Stimulated activated CD8-positive, alpha-beta memory T cell treated with anti-CD3 and anti-CD28 coated beads, Interleukin-4, amount 100 ng/mL, for 24 hours (primary cell): ENCODE measurements at regions not wholly inside any gene's neighbourhood (a gene's known extent, or its start where the extent isn't known, plus 50 kb on each side); places are given as distances from the start of the nearest gene placed in this dataset.
"Not testable (repeated sequence)": the region's sequence is repeated elsewhere in the genome, so short reads cannot be mapped to it uniquely, and the experiment has no call there.

ENCODE experiments used
- DNase-seq: peaks from one replicate; pipeline ENCODE4 v3.0.0-alpha.2; 2020; ENCODE audit warnings: low read depth

DNA sequence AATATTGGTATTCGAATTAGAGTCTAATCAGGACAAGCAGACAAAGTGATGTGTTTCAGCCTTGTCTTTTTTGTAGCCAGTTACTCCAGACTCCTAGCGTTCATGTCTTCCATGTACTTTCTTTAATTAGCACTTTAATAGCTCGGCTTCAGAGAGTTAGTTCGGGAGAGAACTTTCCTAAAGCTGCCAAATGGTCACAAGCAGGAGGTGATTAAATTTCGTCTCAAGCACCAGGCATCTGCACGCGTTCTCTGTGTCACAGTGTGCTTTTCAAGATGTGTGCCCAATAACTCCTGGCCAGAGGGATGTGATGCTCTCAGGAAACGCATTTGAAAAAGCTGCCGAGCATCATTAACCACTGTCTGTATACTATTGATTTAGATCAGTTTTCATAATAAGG, 790.8 kb downstream of the SOCS6 start:
- no peak for DNase-seq

DNA sequence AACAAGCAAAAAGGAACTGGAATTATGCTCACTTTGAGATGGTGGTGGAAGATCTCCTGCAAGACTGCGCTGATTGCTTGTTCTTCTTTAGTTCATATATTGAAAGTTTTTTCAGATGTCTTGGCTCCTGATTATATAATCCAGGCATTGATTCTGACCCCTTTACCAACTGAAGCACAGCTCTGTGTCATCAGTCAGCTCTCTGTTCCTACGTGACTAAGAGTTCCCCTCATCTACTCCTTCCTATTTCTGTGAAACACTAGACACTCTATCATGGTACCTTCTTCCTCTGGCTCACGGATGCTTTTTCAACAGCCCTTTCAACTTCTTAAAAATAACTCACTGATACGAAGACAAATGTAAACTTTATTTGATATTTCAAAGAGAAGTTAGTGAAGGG, 788.6 kb downstream of the SOCS6 start:
- no peak for DNase-seq

DNA sequence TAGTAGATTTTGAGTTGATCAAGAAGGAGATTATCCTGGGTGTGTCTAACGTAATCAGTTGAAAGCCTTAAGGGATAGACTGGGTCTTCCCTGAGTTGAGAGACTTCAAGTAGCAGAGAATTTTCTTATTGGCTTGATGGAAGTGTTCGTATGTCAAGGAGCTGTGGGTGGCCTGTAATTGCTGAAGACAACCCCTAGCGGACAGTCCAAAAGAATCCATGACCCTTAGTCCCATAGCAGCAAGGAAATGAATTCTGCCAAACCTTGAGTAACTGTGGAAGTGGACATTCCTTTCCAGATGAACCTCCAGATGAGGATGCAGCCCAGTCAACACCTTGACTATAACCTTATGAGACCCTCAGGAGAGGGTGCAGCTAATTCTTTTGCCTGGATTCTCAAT, 786.3 kb downstream of the SOCS6 start:
- DNase-seq = no peak

DNA sequence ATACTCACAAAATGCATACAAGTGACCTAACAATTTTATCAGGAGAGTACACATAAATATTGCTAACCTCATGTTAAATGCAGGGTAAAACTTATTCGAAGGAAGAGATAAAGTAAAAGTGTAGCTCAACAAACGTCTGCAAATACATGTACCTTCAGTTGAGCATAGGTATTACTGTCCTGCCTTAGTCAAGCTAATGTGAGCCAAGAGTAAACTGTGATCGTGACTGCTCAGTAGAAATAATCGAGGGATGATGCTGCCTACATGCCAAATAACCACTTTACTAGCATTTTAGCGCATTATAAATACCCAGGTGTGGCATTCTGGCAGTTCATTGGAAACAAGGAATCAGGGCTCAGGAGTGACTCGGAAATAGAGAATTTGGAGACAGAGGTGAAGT, 779.5 kb downstream of the SOCS6 start:
- DNase-seq = no peak

DNA sequence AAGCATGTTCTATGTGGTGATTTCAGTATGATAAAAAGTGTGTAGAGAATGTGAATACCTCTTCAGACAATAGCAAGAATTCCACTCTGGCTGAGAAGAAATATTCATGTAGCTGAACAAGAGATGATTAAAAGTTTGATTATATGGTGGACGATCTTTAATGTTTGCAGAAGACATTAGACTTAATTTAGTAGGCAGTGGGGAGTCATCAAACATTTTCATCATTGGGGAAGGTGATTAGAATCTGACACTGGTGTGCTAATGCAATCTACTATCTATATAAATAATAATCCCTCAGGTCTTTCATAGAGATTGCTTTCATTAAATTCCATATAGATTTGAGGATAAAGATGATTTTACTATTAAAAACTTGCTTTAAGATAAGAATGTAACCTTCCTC, 761.0 kb downstream of the SOCS6 start:
- no peak for DNase-seq

DNA sequence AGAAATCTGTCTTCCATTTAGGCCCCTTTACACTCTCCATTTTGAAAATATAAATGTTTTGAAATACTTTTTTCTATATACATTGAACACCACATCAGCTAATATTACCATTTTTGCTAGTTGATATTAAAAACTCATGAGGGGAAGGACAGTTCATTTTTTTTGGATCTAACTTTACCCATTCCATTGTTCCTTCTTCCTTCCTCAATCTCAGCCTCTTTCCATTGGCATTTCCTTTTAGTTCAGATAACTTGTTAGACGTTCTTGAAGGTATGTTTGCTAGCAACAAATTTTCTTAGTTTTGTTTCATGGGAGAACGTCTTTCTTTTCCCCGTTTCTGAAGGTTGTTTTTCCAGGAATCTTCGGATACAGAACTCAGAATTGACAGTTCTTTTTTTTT, 759.0 kb downstream of the SOCS6 start:
- no peak for DNase-seq

DNA sequence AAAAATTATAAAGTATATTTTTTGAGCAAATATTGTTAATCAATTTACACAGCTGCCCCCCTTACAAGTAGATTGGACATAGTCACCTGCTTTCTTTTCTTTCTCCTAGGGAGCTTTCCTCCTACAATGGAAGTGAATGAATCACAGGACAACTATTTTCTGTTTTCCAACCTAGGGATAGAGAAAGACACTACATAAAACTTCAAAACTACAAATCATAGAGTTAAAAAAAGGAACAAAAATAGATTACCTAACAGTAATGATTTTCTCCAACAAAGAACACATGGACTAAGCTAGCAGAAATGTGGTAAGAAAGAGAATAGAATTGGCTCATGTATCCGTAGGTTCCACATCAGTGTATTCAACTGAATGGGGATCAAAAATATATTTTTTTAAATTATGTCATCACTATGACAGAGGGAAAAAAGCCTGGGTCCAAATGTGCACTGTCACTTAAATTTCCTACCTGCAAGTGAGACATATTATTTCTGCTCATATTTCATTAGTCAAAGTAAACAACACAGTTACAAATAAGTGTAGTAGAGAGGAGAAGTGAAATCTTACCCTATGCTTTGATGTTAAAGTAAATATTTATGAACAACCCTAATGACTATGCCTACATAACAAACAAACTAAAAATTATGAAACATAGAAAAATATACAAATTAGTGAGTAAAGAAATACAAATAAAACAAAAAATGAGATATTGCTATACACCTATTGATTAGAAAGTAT, 756.7 kb downstream of the SOCS6 start:
- no peak for DNase-seq

DNA sequence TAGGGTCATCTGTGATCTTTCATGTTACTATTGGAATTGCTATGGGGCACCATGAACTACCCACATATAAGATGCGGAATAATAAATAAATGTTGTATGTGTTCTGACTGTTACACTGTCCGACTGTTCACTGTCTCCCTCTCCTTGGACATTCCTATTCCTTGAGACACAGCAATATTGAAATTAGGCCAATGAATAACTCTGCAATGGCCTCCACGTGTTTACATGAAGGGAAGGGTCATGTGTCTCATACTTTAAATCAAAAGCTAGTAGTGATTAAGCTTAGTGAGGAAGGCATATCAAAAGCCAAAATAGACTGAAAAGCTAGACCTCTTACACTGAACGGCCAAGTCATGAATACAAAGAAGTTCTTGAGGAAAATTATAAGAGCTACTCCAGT, 751.3 kb downstream of the SOCS6 start:
- no peak for DNase-seq

DNA sequence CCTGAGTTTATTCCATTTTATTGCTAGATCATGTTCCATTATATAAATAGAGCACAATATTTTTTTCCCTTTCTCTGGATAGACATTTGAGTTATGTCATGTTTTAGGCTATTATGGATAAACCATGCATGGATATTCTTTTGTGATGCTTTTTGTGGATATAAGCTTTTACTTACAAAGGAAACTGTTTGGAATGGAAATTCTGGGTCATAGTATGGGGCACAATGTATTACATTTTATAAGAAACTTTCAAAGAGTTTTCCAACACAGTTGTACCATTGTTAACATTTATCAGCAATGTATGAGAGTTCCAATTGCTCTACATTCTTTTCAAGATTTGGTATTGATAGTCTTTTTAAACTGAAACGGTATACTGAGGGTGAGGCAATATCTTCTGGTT, 749.4 kb downstream of the SOCS6 start:
- no peak for DNase-seq

DNA sequence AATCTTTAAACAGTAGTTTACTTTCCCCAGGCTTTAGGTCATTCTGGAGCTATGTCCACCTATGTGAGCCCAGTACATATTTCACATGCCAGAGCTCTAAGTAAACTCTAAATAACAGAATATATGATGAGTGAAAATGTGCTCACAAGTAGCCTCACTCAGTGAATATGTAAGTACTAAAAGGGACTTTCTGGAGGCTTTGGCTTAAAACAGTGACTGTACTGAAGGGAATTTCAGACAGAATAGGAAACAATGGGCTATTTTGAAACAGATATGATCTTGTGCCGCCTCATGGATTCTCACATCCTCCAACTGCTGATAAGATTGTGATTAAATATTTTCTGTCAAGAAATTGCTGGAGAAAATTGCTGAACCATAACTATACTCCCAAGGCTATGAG, 747.9 kb downstream of the SOCS6 start:
- no peak for DNase-seq

DNA sequence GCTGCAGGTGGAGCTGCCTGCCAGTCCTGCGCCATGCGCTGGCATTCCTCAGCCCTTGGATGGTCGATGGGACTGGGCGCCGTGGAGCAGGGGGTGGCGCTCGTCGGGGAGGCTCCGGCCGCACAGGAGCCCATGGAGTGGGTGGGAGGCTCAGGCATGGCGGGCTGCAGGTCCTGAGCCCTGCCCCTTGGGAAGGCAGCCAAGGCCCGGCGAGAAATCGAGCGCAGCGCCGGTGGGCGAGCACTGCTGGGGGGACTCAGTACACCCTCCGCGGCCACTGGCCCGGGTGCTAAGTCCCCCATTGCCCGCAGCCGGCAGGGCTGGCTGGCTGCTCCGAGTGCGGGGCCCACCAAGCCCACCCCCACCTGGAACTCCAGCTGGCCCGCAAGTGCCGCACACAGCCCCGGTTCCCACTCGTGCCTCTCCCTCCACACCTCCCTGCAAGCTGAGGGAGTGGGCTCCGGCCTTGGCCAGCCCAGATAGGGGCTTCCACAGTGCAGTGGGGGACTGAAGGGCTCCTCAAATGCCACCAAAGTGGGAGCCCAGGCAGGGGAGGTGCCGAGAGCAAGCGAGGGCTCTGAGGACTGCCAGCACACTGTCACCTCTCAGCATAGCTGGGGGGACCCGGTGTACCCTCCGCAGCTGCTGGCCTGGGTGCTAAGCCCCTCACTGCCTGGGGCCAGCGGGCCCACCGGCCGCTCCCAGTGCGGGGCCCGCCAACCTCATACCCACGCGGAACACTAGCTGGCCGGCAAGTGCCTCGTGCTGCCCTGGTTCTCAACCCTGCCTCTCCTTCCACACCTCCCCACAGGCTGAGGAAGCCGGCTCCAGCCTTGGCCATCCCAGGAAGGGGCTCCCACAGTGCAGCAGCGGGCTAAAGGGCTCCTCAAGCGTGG, 742.7 kb downstream of the SOCS6 start:
- not testable (repeated sequence) for DNase-seq

DNA sequence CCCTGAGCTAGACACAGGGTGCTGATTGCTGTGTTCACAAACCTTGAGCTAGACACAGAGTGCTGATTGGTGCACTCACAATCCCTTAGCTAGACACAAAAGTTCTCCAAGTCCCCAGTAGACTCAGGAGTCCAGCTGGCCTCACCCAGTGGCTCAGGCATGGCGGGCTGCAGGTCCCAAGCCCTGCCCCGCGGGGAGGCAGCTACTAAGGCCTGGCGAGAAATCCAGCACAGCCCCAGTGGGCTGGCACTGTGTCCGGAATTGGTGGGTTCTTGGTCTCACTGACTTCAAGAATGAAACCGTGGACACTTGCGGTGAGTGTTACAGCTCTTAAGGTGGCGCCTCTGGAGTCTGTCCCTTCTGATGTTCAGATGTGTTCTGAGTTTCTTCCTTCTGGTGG, 741.2 kb downstream of the SOCS6 start:
- not testable (repeated sequence) for DNase-seq

DNA sequence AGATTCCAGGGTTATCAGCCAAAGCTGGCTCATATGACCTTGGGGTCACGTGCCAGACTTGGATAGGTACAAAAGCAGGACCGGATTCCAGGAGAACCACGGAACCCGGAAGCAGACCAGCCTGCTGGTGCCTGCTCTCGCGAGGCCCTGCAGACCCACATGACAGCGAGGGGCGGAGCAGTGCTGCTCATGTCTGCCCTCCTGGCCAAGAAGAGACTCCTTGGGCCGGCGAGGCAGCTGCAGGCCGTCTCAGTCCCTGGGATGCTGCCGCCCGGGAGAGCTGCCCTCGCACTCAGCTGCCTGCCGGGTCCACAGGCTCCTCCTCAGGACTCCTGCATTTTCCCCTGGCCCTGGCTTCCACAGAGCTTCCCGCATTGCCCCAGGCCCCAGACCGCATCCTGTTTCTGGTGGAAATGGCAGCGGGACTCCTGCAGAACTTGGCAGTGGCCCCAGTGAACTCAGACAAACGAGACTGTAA, 739.5 kb downstream of the SOCS6 start:
- DNase-seq = no peak

DNA sequence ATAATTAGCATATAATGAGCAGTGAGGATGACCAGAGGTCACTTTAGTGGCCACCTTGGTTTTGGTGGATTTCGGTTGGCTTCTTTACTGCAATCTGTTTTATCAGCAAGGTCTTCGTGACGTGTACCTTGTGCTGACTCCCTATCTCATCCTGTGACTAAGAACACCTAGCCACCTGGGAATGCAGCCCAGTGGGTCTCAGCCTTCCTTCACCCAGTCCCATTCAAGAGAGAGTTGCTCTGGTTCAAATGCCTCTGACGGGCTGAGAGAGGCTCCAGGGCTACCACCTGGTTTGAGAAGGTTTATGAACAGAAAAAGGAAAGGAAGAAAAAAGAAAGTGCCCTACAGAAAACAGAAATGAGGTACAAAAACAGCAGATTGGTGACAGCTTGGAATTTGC, 738.7 kb downstream of the SOCS6 start:
- DNase-seq = no peak

DNA sequence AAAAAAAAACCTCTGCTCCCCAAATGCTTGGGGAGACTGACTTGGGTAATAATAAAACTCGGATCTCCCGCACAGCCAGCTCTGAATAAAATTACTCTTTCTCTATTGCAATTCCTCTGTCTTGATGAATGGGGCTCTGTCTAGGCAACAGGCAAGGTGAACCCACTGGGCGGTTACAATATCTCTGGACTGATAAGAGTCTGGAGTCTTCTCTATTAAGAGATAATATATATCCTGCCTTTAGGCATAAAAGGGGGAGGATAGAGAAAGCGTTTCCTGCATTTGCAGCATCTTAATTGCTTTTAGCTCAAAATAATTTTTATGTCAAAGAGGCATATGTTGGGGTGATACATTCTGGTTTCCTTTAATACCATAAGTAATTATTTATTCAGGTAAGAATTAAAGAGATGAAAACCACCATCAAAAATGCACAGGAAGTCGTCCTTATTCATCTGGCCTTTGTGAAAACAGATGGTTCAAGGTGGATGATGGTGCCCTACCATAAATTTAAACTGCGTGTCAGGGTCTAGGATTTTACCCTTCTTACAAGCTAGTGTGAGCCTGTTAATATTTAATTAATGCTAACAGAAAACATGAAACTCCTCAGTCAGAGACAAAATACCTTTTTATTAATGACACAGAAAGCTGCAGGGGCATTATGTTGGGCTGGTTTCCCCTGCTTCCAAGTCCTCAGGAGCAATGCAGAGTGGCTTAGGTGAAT, 736.8 kb downstream of the SOCS6 start:
- DNase-seq = no peak

DNA sequence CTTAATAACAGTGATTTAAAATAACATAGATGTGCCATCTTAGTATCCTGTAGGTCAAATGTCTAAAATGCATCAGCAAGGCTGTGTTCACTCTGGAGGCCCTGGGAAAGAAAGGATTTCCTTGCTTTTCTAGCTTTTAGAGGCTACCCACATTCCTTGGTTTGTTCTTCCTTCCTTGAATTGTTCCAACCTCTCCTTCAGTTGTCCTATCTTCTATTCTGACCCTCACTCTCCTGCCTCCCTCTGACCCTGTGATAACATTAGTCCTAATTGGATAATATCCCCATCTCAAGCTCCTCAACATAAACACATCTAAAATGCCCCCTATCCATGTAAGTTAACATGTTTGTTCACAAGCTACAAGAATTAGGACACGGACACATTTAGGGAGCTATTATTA, 733.5 kb downstream of the SOCS6 start:
- DNase-seq = no peak

DNA sequence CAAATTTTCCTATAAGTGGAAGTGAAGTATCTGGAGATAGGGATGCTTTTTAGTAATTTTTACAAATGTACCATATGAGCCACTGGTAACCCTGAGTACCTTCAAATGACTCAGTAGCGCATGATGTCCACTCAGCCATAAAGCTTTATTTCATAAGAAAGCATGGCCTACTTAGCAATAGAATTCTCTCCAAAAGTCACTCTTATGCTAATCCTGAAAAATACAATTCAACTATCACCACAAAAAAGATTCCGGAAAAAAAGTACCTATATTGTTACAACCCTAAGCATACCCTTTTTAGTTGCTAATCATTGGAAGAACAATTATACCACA, 732.2 kb downstream of the SOCS6 start:
- no peak for DNase-seq

DNA sequence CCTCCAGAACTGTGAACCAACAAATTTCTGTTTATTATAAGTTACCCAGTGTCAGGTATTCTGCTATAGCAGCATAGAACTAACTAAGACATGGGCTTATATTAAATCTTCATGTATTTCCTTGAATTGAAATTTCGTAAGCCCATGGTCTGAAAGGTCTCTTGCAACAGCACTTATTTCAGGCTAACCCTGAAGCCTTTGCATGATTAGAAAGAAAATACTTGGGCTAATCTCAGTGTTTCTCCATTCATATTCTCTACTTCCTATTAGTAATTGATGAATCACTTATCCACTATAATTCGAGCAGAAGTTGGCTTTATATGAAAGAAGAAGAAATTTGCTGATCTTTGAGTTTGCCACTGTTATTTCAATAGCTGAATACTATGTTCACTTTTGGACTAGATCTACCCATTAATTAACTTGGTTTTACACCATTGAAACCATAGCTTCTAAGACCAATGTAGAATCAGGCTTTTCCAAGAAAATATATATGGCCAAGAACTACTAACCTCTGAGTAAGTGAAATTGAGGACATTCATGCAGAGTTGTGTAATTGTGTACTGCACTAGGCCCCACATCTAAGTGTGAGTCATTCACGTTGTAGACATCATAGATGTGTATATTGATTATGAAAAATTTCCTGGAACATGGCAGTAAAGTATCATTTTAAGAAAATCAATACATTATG, 731.6 kb downstream of the SOCS6 start:
- DNase-seq = no peak

DNA sequence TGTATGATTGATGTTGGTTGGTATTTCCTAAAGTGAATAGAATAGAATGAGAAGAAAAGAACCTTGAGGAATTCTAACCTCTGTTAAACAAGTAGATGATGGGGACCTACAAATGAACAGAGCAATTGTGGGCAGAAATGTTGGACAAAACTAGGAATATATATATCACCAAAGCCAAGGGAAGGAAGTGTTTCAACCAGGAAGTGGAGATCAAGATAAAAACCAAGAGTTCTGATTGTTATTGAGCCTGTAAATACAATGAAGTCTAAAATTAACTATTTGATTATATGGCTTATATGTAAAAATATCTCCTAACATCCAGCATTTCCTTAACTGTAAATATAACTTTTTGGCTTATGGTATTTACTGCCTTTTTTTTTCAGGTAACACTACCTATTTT, 730.0 kb downstream of the SOCS6 start:
- DNase-seq = no peak

DNA sequence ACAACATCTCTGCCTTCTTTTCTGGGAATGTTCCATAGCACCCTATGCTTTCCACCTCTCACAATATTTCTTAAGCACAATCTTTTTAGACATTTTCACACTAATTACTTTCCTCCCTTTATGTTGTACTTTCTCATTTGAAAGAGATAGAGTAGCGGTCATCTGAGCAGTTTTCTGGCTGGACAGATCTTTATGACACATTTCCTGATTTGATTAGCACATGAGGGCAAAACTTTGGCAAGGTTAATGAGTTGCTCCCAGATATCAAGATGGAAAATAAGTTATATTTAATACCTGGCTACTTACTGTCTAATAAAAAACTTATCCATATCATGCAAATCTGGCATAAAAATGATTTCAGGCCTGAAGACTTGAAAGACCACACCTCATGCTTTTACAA, 723.9 kb downstream of the SOCS6 start:
- no peak for DNase-seq

DNA sequence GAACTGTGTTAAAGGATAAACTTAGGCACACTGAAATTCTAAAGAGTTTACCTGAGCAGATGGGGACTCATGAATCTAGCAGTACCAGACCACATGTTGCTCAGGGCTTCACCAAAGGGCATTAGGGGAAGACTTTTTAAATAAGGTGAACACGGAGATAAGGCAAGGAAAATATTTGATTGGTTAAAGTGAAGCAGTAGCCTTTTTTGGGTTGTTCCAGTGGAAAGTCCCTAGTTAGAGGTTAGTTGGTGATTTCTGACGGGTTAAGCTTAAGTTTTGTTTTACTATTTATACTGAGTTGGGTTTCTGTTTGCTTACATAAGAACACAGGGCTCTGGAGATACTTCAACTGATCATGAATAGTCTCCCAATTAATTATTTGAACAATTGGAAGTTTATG, 722.5 kb downstream of the SOCS6 start:
- no peak for DNase-seq

DNA sequence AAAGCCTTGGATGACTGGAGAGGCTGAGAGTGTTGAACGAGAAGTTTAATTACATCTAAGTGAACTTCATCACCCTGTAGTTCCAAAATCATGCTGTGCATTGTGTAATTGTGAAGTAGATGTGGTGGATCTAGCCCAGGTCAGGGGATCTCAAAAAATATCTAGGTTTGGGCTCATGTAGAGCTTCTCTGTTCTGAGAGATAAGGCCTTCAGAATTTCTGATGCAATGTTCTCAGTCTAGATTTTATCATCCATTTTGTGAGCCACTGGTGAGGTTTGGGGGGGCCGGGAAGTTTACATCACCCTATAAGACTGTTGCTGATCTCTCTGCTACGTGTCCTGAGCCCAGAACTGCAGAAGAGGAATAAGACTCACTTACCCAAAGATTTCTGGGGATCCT, 719.4 kb downstream of the SOCS6 start:
- DNase-seq = no peak
